ENCODE measurements at regions not wholly inside any gene's neighbourhood (a gene's known extent, or its start where the extent isn't known, plus 50 kb on each side); places are given as distances from the start of the nearest gene placed in this dataset.

DNA sequence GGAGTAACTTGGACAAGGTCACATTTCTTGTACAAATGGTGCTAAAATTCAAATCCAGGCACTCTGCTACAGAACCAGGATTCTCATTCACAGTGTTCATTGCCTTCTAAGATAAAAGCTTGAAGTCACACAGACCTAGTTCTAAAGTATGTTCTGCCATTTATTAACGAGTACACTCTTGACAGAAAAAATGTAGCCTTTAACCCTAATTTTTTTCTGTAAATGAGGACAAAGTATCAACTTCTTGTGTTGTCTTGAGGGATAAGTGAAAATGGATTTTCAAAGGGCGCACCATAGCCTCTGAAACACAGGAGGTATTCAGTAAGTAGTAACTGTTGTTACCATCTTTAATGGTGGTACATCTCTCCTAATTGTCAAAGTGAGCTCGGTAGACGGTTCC lies 379.8 kb upstream of the FLRT2 start:
- ATAC-seq (ENCODE audit: low FRiP score in 2 of 2), result no peak
- DNase-seq, result no peak
- no peak for TF ChIP-seq POLR2A (IDR thresholded peaks at IDR 0.05)
- no peak for TF ChIP-seq EP300 (IDR thresholded peaks at IDR 0.05)
- TF ChIP-seq, protein P1, sequence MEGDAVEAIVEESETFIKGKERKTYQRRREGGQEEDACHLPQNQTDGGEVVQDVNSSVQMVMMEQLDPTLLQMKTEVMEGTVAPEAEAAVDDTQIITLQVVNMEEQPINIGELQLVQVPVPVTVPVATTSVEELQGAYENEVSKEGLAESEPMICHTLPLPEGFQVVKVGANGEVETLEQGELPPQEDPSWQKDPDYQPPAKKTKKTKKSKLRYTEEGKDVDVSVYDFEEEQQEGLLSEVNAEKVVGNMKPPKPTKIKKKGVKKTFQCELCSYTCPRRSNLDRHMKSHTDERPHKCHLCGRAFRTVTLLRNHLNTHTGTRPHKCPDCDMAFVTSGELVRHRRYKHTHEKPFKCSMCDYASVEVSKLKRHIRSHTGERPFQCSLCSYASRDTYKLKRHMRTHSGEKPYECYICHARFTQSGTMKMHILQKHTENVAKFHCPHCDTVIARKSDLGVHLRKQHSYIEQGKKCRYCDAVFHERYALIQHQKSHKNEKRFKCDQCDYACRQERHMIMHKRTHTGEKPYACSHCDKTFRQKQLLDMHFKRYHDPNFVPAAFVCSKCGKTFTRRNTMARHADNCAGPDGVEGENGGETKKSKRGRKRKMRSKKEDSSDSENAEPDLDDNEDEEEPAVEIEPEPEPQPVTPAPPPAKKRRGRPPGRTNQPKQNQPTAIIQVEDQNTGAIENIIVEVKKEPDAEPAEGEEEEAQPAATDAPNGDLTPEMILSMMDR (IDR thresholded peaks at IDR 0.05), result no peak
- TF ChIP-seq POLR2AphosphoS5 (IDR thresholded peaks at IDR 0.05), result no peak
- WGBS, 2 donors, result 48 to 69% methylated on average over 4 of the region's 4 CpGs
- H3K4me1 ChIP-seq, result no peaks in the 10 kb centered on the region
- no peak overlapping the region for H3K4me3 ChIP-seq
- no peaks in the 10 kb centered on the region for H3K36me3 ChIP-seq
- no peaks in the 10 kb centered on the region for H3K9me3 ChIP-seq
- no peak overlapping the region for H3K27ac ChIP-seq
- no peaks in the 10 kb centered on the region for H3K27me3 ChIP-seq

- Histone ChIP-seq H3K36me3 (no peaks in the 10 kb centered on the region), H3K27me3 (no peaks in the 10 kb centered on the region), H3K9me3 (no peaks in the 10 kb centered on the region), H3K4me1 (no peaks in the 10 kb centered on the region), H3K27ac (no peak overlapping the region), H3K4me3 (no peak overlapping the region)
- DNase-seq (no peak), ATAC-seq (ENCODE audit: low FRiP score in 2 of 2) (no peak)
- 69 to 88% methylated on average over 3 of the region's 3 CpGs for WGBS, 2 donors
- no peak for TF ChIP-seq POLR2A (IDR thresholded peaks at IDR 0.05)
- TF ChIP-seq, protein P1 (IDR thresholded peaks at IDR 0.05), result no peak
- TF ChIP-seq EP300 (IDR thresholded peaks at IDR 0.05), result no peak
- TF ChIP-seq POLR2AphosphoS5 (IDR thresholded peaks at IDR 0.05), result no peak
These were observed 375.2 kb upstream of the FLRT2 start for GRCh38 chr14:85154714-85155113.

GRCh38 chr14:85156319-85156718 lies 373.6 kb upstream of the FLRT2 start:
- Histone ChIP-seq H3K36me3 (no peaks in the 10 kb centered on the region), H3K4me3 (no peak overlapping the region), H3K4me1 (no peaks in the 10 kb centered on the region), H3K27me3 (no peaks in the 10 kb centered on the region), H3K27ac (no peak overlapping the region), H3K9me3 (peaks cover 0 to 2% (median 0%) of the 10 kb centered on the region in 4 donors)
- DNase-seq, result no peak
- ATAC-seq (ENCODE audit: low FRiP score in 2 of 2), result no peak
- no peak for TF ChIP-seq EP300 (IDR thresholded peaks at IDR 0.05)
- no peak for TF ChIP-seq POLR2A (IDR thresholded peaks at IDR 0.05)
- TF ChIP-seq POLR2AphosphoS5 (IDR thresholded peaks at IDR 0.05), result no peak
- TF ChIP-seq, protein P1 (IDR thresholded peaks at IDR 0.05), result no peak

DNA sequence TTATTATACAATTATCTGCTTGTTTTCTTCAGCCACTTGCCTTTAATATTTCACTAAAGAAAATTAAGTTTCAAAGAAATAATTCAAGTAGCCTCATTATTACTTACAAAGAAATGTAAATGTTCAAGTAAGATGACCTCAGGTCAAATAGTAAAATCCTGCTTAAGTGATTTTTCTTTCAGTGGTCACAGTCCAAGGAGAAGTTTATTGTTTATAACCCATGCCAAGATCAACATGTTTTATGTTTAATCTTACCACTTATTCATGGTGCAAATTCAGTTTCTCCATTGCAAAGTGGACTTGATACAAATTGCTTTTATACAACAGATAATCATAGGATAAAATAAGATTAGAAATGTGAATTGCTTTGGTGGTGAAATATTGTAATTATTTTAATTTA lies 370.2 kb upstream of the FLRT2 start:
- H3K4me1 ChIP-seq, result no peaks in the 10 kb centered on the region
- DNase-seq (no peak), ATAC-seq (ENCODE audit: low FRiP score in 2 of 2) (no peak)
- H3K27ac ChIP-seq, result no peak overlapping the region
- peaks cover 0 to 6% (median 0%) of the 10 kb centered on the region in 4 donors for H3K9me3 ChIP-seq
- no peak for TF ChIP-seq POLR2AphosphoS5 (IDR thresholded peaks at IDR 0.05)
- no peak for TF ChIP-seq EP300 (IDR thresholded peaks at IDR 0.05)
- TF ChIP-seq POLR2A (IDR thresholded peaks at IDR 0.05), result no peak
- TF ChIP-seq, protein P1 (IDR thresholded peaks at IDR 0.05), result no peak
- no peak overlapping the region for H3K4me3 ChIP-seq
- no peaks in the 10 kb centered on the region for H3K36me3 ChIP-seq
- H3K27me3 ChIP-seq, result no peaks in the 10 kb centered on the region

- ATAC-seq (ENCODE audit: low FRiP score in 2 of 2) (no peak), DNase-seq (no peak)
- no peaks in the 10 kb centered on the region for H3K36me3 ChIP-seq
- H3K4me1 ChIP-seq, result no peaks in the 10 kb centered on the region
- TF ChIP-seq POLR2A (IDR thresholded peaks at IDR 0.05), result no peak
- TF ChIP-seq POLR2AphosphoS5 (IDR thresholded peaks at IDR 0.05), result no peak
- TF ChIP-seq EP300 (IDR thresholded peaks at IDR 0.05), result no peak
- TF ChIP-seq, protein P1 (IDR thresholded peaks at IDR 0.05), result no peak
- H3K27ac ChIP-seq, result no peak overlapping the region
- WGBS, 2 donors, result 52 to 64% methylated on average over 3 of the region's 3 CpGs
- H3K4me3 ChIP-seq, result no peak overlapping the region
- no peaks in the 10 kb centered on the region for H3K27me3 ChIP-seq
- H3K9me3 ChIP-seq, result peaks cover 0 to 6% (median 0%) of the 10 kb centered on the region in 4 donors
These were observed 364.9 kb upstream of the FLRT2 start for GRCh38 chr14:85165094-85165493.

All from upper lobe of left lung (tissue), 6 donors.